SKM-1 treated with dmso at 0.1 percent for 144 hours (cell line): ENCODE measurements at regions not wholly inside any gene's neighbourhood (a gene's known extent, or its start where the extent isn't known, plus 50 kb on each side); places are given as distances from the start of the nearest gene placed in this dataset.

Experiments used
- DNase-seq: peaks from one replicate; lab custom pipeline; 2025; ENCODE audit not compliant: unreplicated experiment; lab: John Stamatoyannopoulos, UW

- DNase-seq: no peak
These were observed 299.0 kb upstream of the MSX2 start for GRCh38 chr5:174425271-174425963.

- no peak for DNase-seq
These were observed 298.5 kb upstream of the MSX2 start for GRCh38 chr5:174425964-174426290.

GRCh38 chr5:174426388-174426787 lies 298.0 kb upstream of the MSX2 start:
- DNase-seq: no peak

GRCh38 chr5:174426851-174427250 lies 297.5 kb upstream of the MSX2 start:
- no peak for DNase-seq

GRCh38 chr5:174427304-174427703 lies 297.1 kb upstream of the MSX2 start:
- no peak for DNase-seq

GRCh38 chr5:174428895-174429294 lies 295.5 kb upstream of the MSX2 start:
- no peak for DNase-seq

- no peak for DNase-seq
These were observed 293.4 kb upstream of the MSX2 start for GRCh38 chr5:174430940-174431339.

- no peak for DNase-seq
These were observed 292.9 kb upstream of the MSX2 start for GRCh38 chr5:174431504-174431903.

GRCh38 chr5:174433098-174433497 lies 291.3 kb upstream of the MSX2 start:
- DNase-seq: no peak

GRCh38 chr5:174436750-174437149 lies 287.6 kb upstream of the MSX2 start:
- DNase-seq: no peak

GRCh38 chr5:174444479-174445188 lies 279.7 kb upstream of the MSX2 start:
- no peak for DNase-seq

- no peak for DNase-seq
These were observed 277.9 kb upstream of the MSX2 start for GRCh38 chr5:174446446-174446845.

GRCh38 chr5:174446988-174447387 lies 277.4 kb upstream of the MSX2 start:
- no peak for DNase-seq

GRCh38 chr5:174448041-174448440 lies 276.3 kb upstream of the MSX2 start:
- DNase-seq: no peak

- DNase-seq: no peak
These were observed 275.7 kb upstream of the MSX2 start for GRCh38 chr5:174448662-174449061.

GRCh38 chr5:174453690-174454089 lies 270.7 kb upstream of the MSX2 start:
- no peak for DNase-seq

- no peak for DNase-seq
These were observed 269.9 kb upstream of the MSX2 start for GRCh38 chr5:174454464-174454863.

- DNase-seq: no peak
These were observed 269.5 kb upstream of the MSX2 start for GRCh38 chr5:174454890-174455289.

- DNase-seq: no peak
These were observed 269.1 kb upstream of the MSX2 start for GRCh38 chr5:174455301-174455700.

- DNase-seq: no peak
These were observed 267.2 kb upstream of the MSX2 start for GRCh38 chr5:174457141-174457678.

GRCh38 chr5:174459071-174459702 lies 265.2 kb upstream of the MSX2 start:
- no peak for DNase-seq

- DNase-seq: peak; percentile 2
These were observed 264.4 kb upstream of the MSX2 start for GRCh38 chr5:174459832-174460448.
